ENCODE measurements at regions not wholly inside any gene's neighbourhood (a gene's known extent, or its start where the extent isn't known, plus 50 kb on each side); places are given as distances from the start of the nearest gene placed in this dataset.
A peak's percentile ranks its signal among the peaks of the same experiment; 100 is the strongest.
"Not testable (repeated sequence)": the region's sequence is repeated elsewhere in the genome, so short reads cannot be mapped to it uniquely, and the experiment has no call there.

- no peak for DNase-seq
Observed at GRCh38 chr21:41630249-41630648, 122.3 kb upstream of the TMPRSS2 start.

GRCh38 chr21:41628256-41628655 lies 120.3 kb upstream of the TMPRSS2 start:
- no peak for DNase-seq

DNA sequence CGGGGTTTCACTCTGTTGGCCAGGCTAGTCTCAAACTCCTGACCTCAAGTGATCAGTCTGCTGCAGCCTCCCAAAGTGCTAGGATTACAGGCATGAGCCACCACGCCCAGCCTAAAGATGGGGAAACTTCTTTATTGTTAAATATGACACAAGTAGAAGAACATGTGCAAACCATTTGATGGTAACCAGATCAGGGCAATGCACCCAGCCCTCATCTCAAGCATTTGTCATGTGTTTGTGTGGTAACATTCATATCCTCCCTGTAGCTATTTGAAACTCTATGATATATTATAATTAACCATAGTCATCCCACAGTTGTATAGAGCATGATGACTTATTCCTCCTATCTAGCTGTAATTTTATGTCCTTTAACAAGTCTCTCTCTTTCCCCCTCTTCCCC lies 119.5 kb upstream of the TMPRSS2 start:
- DNase-seq: no peak

DNA sequence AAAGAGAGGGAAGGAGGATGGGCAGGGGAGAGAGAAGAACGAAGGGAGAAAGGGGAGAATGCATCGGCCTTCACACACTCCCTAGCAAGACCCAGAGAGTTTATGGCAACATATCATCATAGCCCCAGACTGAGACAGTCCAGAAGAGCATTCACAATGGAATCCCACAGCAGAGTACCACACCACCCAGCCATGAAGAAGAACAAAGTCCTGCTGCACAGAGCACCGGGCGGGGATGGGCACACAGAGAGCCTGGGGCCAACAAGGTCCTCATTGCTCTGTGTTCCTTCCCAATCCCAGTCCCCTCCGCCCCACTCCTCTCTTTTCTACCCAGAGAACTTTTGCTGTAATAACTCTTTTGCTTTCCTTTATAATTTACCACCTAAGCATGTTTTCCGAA lies 118.1 kb upstream of the TMPRSS2 start:
- no peak for DNase-seq

DNA sequence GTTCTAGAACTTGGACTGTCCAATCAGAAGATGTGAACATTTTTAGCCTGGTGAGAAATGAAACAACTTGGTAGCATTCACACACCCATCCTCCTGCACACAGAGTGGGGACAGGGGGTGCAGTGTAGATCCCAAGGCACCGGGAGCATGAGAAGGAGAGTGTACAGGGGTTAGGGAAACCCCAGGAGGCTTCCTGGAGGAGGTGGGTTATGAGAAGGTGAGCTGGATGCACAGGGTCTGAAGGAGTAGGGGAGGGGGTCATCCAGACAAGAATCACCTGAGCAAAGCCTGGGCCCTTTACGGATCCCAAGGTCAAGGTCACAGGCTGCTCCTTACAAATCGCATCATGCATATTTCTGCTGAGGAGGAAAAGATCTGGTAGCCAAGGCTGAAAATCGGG lies 117.5 kb upstream of the TMPRSS2 start:
- DNase-seq: no peak

GRCh38 chr21:41624674-41625310 lies 116.8 kb upstream of the TMPRSS2 start:
- DNase-seq: no peak

DNA sequence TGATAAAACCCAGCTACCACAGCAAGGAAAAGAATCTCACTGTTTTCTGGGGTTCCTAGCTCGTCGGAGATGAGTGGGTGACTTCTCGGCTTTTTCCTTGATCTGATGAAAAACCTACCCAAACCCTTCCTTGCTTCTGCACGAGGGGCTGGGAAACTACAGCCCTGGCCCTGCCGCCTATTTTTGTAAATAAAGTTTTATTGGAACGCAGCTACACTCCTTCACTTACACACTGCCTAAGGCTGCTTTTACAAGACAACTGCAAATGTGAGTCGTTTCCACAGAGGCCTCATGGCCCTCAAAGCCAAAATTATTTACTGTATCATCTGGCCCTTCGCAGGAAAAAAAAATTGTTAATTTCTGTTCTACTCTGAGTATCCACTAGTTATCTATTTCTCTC lies 116.0 kb upstream of the TMPRSS2 start:
- no peak for DNase-seq

- DNase-seq: no peak
Observed at GRCh38 chr21:41622831-41623548, 115.0 kb upstream of the TMPRSS2 start.

- DNase-seq: no peak
Observed at GRCh38 chr21:41622201-41622600, 114.2 kb upstream of the TMPRSS2 start.

DNA sequence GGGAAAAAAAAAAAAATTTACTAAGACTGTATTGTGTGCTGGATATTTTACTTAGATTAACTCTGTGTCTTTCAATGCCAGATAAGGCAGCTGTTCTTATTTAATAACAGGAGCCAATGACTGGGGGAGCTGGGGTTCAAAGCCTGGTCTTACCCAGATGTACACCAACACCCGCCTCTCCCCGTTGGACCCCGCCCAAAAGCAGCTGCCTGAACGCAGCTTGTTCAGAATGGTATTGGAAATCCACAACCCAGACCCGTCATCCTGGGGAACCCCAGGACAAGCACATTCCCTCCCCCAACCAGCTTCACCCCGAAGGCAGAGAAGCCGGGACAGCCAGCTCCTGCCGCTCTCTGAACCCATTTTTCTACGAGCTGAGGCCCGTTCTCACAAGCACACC lies 113.6 kb upstream of the TMPRSS2 start:
- no peak for DNase-seq

GRCh38 chr21:41620982-41621381 lies 113.0 kb upstream of the TMPRSS2 start:
- no peak for DNase-seq

DNA sequence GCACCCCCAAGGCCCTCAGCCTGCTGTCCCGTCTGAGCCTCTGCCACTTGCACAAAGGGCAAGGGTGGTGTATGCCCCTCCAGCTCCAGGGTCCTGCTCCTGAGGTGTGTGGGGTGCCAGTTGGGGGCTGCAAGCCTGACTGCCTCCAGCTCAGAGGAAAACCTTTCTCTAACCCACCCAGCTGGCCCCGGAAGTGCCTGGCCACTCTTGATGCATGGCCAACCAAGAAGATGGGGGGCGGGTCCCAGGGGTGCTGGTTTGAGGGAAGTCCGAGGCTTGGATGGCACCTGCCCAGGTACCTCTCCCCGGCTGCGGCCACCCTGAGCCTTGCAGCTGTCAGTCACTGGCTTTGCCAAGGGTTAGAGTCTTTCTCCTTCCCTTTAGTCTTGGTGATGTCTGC lies 112.6 kb upstream of the TMPRSS2 start:
- DNase-seq: no peak

DNA sequence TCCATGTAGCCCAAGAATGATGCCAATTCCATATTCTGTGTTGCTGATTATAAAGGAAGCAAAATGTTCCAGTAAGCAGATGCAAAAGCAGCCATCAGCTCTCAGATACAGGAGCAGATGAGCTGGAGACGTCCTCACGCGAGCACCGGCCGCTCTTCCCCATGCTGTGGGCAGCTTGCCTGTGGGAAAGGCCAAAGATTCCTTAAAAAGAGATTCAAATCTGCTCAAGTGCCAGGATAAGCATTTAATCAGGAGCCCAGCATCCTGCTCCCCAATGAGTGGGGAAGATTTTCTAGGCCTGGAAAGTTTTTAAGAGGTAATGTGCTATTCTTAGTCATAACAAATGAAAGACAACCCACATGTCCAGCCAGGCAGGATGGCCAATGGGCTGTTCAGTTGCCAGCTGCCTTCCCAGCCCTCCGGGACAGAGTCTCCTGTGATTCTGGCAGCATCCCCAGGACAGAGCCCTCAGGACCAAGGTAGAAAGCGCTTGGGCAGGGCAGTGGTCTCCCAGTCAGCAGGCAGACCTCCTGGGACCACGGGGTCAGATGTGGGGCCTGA lies 108.2 kb upstream of the TMPRSS2 start:
- no peak for DNase-seq

- no peak for DNase-seq
Observed at GRCh38 chr21:41615613-41616012, 107.7 kb upstream of the TMPRSS2 start.

DNA sequence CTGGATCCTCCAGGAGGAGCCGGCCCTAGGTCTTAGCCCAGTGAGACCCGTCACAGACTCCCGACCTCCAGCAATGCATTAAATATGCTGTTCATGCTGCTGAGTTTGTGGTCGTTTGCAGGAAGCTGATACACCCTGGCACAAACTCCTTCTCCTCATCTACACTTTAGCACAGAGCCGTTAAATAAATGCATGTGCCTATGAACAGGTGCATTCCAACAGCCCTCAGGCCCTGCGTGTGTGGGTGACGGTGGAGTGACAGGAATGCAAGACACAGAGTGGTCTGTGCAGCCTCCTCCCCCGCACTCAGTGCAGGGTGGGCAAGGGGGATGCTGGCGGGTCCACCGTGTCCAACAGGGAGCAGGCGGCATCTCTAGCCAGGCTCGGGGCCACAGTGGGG lies 106.6 kb upstream of the TMPRSS2 start:
- no peak for DNase-seq

- DNase-seq: no peak
Observed at GRCh38 chr21:41613533-41613909, 105.6 kb upstream of the TMPRSS2 start.

DNA sequence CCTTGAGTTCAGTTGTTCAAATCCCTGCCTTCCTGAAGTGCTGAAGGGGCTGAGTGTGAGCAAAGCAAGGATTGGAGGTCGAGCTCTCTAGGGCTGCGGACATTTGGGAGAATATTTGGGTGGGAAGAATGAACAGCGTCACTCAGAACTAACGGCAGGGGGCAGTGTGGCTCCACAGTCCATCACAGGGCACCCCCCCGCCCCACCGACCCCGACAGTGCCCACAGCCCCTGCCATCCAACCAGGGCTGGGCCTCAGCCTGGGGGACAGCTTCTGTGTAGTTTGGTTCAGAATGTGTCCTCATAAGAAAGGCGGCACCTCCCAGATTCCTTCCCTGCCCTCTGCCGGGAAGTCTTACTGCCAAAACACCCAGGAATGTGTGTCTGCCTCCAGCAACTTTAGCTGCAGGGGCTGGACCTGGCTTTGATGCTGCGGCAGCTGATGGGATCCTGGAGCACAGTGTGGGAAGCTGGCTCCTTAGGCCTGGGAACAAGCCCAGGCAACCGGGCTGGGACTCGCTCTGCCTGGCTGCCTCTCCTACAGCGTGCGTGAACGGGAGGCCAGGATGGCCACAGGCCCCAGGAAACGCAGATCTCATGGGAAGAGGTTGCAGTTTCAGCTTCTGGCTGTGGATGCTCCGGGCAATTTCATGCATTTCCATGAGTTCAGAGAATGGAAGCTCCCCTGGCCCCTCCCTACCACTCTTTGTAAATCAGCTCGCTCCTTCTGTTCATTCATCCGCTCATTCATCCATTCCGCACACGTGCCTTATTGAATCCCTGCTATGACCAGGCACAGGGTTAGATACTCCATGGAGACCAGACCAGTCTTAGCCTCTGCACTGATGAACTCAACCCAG lies 104.9 kb upstream of the TMPRSS2 start:
- DNase-seq: no peak

GRCh38 chr21:41611966-41612606 lies 104.1 kb upstream of the TMPRSS2 start:
- DNase-seq: peak; percentile 51

DNA sequence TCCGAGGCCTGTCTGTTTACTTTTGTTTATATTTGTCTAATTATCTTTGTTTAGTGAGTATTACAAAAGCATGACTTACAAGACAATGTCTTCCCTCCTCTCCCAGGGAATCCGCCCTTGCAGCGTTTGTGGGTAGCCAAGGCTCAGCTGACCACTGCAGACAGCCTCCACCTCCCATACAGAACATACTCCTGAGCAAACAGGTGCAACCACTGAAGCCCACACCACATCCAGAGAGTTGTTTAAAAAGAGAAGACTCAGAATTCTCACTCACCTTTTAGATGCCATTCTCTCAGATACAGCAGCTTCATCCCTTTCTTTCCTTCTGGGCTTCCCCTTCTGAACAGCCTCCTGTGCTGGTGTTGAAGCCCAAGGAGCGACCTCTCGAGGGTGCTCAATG lies 103.5 kb upstream of the TMPRSS2 start:
- DNase-seq: no peak

DNA sequence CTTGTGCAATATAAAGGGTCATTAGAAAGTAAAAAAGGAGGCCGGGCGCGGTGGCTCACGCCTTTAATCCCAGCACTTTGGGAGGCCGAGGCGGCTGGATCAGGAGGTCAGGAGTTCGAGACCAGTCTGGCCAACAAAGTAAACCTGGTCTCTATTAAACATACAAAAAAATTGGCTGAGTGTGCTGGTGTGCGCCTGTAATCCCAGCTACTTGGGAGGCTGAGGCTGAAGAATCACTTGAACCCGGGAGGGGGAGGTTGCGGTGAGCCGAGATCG lies 102.8 kb upstream of the TMPRSS2 start:
- DNase-seq: not testable (repeated sequence)

GRCh38 chr21:41610042-41610839 lies 102.3 kb upstream of the TMPRSS2 start:
- DNase-seq: peak; percentile 36

DNA sequence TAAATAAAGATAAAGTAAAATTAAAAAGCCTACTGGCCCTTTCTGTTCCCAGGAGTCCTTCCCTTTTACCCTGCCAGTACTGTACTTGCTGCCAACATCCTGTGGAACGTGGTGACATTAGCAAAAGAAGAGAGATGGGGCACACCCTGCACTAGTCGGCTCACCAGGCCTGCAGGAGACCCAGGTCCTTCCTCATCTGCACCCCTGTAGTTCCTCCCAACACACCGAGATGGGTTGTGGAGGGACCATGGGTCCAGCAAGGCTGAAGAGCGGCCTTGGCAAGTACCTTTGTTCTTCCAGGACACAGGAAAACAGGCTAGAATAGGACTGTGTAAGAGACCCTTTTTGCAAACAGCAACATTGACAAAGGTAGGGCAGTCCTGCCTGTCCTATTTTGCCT lies 98.7 kb upstream of the TMPRSS2 start:
- DNase-seq: no peak

DNA sequence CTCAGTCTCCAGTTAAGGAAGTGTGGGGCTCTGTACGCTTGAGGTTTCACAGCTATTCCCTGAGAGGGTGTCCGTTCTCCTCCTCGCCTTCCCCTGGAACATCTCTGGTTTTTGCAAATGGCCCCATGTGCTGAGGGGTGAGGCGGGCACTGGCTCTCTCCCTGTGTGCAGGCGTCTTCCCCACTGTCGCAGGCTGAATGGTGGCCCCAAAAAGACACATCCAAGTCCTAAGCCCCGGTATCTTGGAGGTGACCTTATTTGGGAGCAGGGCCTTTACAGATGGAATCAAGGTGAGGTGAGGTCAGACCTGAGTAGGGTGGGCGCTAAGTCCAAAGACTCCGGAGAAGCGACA lies 98.0 kb upstream of the TMPRSS2 start:
- DNase-seq: no peak
